Sigmoid colon (tissue), 6 donors: ENCODE measurements at regions not wholly inside any gene's neighbourhood (a gene's known extent, or its start where the extent isn't known, plus 50 kb on each side); places are given as distances from the start of the nearest gene placed in this dataset.

Source experiments
- DNase-seq: peaks from one replicate; pipeline ENCODE4 v3.0.0-alpha.2; 2019
- H3K27ac ChIP-seq, 4 donors: fragments of 200-600 bp; sonication (generic); one replicate each; pipeline ENCODE4 v1.5.1; 2016 to 2019; ENCODE audit warnings: mild to moderate bottlenecking in 1 of 4
- H3K27me3 ChIP-seq, 3 donors: fragments of 200-600 bp; sonication (generic); one replicate each; pipeline ENCODE4 v1.5.1; 2019; ENCODE audit warnings: mild to moderate bottlenecking in 1 of 3
- H3K36me3 ChIP-seq, 4 donors: fragments of 200-600 bp; sonication (generic); one replicate each; pipeline ENCODE4 v1.5.1; 2016 to 2019
- H3K4me1 ChIP-seq, 4 donors: fragments of 200-600 bp; sonication (generic); one replicate each; pipeline ENCODE4 v1.5.1; 2017 to 2019
- H3K4me3 ChIP-seq, 4 donors: fragments of 200-600 bp; sonication (generic); one replicate each; pipeline ENCODE4 v1.5.1; 2017 to 2019; ENCODE audit warnings: mild to moderate bottlenecking in 2 of 4, moderate library complexity in 1 of 4
- H3K9me3 ChIP-seq, 4 donors: fragments of 200-600 bp in 3 of 4; sonication (generic) in 3 of 4; one replicate each; pipeline versions ENCODE4 v1.5.1 to v1.6.1; 2013 to 2019
- EP300 ChIP-seq, 4 donors: sonication (generic); formaldehyde crosslinking; IDR thresholded peaks; one replicate each; pipeline ENCODE4 v1.6.1; 2017; ENCODE audit warnings: antibody characterized with exemption in 4 of 4
- POLR2A ChIP-seq, 2 donors: fragments of 450-650 bp; IDR thresholded peaks; one replicate each; pipeline ENCODE4 v1.6.1; 2016; ENCODE audit warnings: antibody characterized with exemption in 2 of 2, mild to moderate bottlenecking in 2 of 2, moderate library complexity in 2 of 2
- POLR2AphosphoS5 ChIP-seq, 4 donors: sonication (generic); formaldehyde crosslinking; IDR thresholded peaks; one replicate each; pipeline ENCODE4 v1.6.1; 2017; ENCODE audit warnings: antibody characterized with exemption in 4 of 4
- WGBS, 2 donors: extraction: QIAGEN DNeasy Blood & Tissue Kit; methylation state at CpG; one replicate each; pipeline ENCODE4 v1.1.7; 2013; 5-methylcytosine and 5-hydroxymethylcytosine counted together
- intact Hi-C: fragments of 100-400 bp; cut with DNase I; formaldehyde crosslinking; loops from one replicate; pipeline ENCODE4 v1.15.1; 2023
- TF ChIP-seq, protein P1 (sequence below), 4 experiments: fragments of 450-650 bp in 3 of 4; fragments of 200-600 bp in 1 of 4; IDR thresholded peaks; one replicate each; pipeline ENCODE4 v1.5.1; 2016 to 2019; ENCODE audit warnings: antibody characterized with exemption in 4 of 4, mild to moderate bottlenecking in 3 of 4, moderate library complexity in 2 of 4
- donor health status: healthy with polysubstance abuse.
- donor health status: healthy.

DNA sequence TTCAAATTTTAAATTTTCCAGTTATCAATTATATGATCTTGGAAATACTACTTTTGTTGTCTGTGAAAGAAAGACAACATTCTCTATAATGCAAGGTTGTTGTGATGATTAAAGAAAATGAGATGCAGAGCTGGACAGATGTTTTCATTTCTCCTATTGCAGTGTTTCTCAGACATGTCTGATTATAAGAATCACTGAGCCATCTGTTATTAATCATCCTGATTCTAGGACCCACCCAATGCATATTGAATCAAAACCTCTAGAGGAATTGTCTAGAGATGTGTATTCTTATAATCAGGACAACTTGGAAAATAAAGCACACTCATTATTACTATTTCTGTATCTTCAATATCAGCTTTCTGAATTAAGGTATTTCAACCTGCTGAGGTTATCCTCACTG is 121.1 kb upstream of the ASTN2 start:
- Histone ChIP-seq H3K9me3 (no peaks in the 10 kb centered on the region), H3K4me3 (no peak overlapping the region), H3K4me1 (no peaks in the 10 kb centered on the region), H3K27ac (no peak overlapping the region), H3K36me3 (no peaks in the 10 kb centered on the region), H3K27me3 (no peaks in the 10 kb centered on the region)
- no peak for TF ChIP-seq EP300 (IDR thresholded peaks at IDR 0.05)
- TF ChIP-seq POLR2AphosphoS5 (IDR thresholded peaks at IDR 0.05): no peak
- TF ChIP-seq POLR2A (IDR thresholded peaks at IDR 0.05): no peak
- TF ChIP-seq, protein P1, sequence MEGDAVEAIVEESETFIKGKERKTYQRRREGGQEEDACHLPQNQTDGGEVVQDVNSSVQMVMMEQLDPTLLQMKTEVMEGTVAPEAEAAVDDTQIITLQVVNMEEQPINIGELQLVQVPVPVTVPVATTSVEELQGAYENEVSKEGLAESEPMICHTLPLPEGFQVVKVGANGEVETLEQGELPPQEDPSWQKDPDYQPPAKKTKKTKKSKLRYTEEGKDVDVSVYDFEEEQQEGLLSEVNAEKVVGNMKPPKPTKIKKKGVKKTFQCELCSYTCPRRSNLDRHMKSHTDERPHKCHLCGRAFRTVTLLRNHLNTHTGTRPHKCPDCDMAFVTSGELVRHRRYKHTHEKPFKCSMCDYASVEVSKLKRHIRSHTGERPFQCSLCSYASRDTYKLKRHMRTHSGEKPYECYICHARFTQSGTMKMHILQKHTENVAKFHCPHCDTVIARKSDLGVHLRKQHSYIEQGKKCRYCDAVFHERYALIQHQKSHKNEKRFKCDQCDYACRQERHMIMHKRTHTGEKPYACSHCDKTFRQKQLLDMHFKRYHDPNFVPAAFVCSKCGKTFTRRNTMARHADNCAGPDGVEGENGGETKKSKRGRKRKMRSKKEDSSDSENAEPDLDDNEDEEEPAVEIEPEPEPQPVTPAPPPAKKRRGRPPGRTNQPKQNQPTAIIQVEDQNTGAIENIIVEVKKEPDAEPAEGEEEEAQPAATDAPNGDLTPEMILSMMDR (IDR thresholded peaks at IDR 0.05): no peak
- no peak for DNase-seq
- intact Hi-C loops: no loop called here

DNA sequence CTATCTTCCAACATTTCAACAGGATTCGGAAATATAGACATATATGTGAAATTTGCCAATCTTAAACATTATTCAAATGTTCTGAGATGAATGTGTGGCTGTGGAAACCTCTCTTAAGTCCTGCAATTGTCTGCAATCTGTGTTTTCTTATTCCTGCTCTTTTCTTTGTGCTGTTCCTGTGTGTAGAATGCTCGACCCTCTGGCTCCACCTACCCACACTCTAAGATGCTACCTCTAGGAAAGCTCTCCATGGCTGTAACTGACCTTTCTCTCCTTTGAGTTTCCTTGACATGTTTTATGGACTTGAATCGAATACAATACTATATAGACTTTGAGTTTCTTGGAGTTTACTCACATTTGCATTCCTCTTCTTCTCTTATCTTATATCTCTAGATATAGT is 120.6 kb upstream of the ASTN2 start:
- Histone ChIP-seq H3K27ac (no peak overlapping the region), H3K4me1 (no peaks in the 10 kb centered on the region), H3K4me3 (no peak overlapping the region), H3K27me3 (no peaks in the 10 kb centered on the region), H3K9me3 (no peaks in the 10 kb centered on the region), H3K36me3 (no peaks in the 10 kb centered on the region)
- intact Hi-C loops: no loop called here
- no peak for TF ChIP-seq POLR2AphosphoS5 (IDR thresholded peaks at IDR 0.05)
- TF ChIP-seq, protein P1 (IDR thresholded peaks at IDR 0.05): no peak
- no peak for TF ChIP-seq POLR2A (IDR thresholded peaks at IDR 0.05)
- TF ChIP-seq EP300 (IDR thresholded peaks at IDR 0.05): no peak
- WGBS, 2 donors: 15 to 29% methylated on average over 3 of the region's 3 CpGs
- DNase-seq: no peak

GRCh38 chr9:117528225-117528624 is 113.4 kb upstream of the ASTN2 start:
- 84 to 88% methylated on average over 1 of the region's 1 CpG for WGBS, 2 donors
- no peak overlapping the region for H3K4me3 ChIP-seq
- TF ChIP-seq, protein P1 (IDR thresholded peaks at IDR 0.05): no peak
- TF ChIP-seq EP300 (IDR thresholded peaks at IDR 0.05) (no peak), POLR2A (IDR thresholded peaks at IDR 0.05) (no peak), POLR2AphosphoS5 (IDR thresholded peaks at IDR 0.05) (no peak)
- peaks cover 0 to 6% (median 0%) of the 10 kb centered on the region in 4 donors for H3K9me3 ChIP-seq
- no peaks in the 10 kb centered on the region for H3K27me3 ChIP-seq
- intact Hi-C loops: no loop called here
- no peaks in the 10 kb centered on the region for H3K4me1 ChIP-seq
- no peak for DNase-seq
- no peaks in the 10 kb centered on the region for H3K36me3 ChIP-seq
- H3K27ac ChIP-seq: no peak overlapping the region

DNA sequence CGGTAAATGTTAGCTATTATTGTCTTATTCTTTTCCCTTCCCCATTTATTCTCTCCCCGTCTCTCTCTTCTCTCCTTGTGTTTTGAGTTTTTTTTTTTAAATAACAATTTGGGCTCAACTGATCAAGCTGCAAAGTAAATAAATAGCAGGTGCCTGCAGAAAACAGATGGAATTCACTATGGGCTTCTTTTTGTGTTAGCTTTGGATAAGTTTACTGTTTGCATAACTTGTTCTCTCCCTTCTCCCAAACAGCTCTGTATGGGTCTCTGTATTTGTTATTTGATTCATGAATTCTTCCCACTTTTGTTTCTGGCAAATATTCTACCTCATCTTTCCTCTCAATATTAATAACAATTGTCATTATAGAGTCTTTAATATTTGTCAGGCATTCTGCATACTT is 111.8 kb upstream of the ASTN2 start:
- intact Hi-C loops: no loop called here
- 59 to 70% methylated on average over 2 of the region's 2 CpGs for WGBS, 2 donors
- H3K27me3 ChIP-seq: no peaks in the 10 kb centered on the region

More for the DNA sequence above, 111.8 kb upstream of the ASTN2 start:
- peaks cover 0 to 6% (median 0%) of the 10 kb centered on the region in 4 donors for H3K9me3 ChIP-seq
- no peak overlapping the region for H3K27ac ChIP-seq
- H3K4me3 ChIP-seq: no peak overlapping the region
- TF ChIP-seq POLR2AphosphoS5 (IDR thresholded peaks at IDR 0.05): no peak
- no peak for TF ChIP-seq EP300 (IDR thresholded peaks at IDR 0.05)
- TF ChIP-seq, protein P1 (IDR thresholded peaks at IDR 0.05): no peak
- no peak for TF ChIP-seq POLR2A (IDR thresholded peaks at IDR 0.05)
- no peaks in the 10 kb centered on the region for H3K4me1 ChIP-seq
- no peak for DNase-seq
- no peaks in the 10 kb centered on the region for H3K36me3 ChIP-seq
